Stomach smooth muscle (tissue), 2 donors: ENCODE measurements at regions not wholly inside any gene's neighbourhood (a gene's known extent, or its start where the extent isn't known, plus 50 kb on each side); places are given as distances from the start of the nearest gene placed in this dataset.
"Not testable (repeated sequence)": the region's sequence is repeated elsewhere in the genome, so short reads cannot be mapped to it uniquely, and the experiment has no call there.

Experiments
- H3K27ac ChIP-seq: one replicate; pipeline ENCODE4 v1.7.0; 2013; ENCODE audit warnings: mild to moderate bottlenecking, low read length, inconsistent platforms
- H3K27me3 ChIP-seq, 2 donors: one replicate each; pipeline ENCODE4 v1.7.0; 2013; ENCODE audit warnings: low read length in 2 of 2; ENCODE audit not compliant: insufficient read depth in 2 of 2, control insufficient read depth in 1 of 2
- H3K36me3 ChIP-seq, 2 donors: one replicate each; pipeline ENCODE4 v1.7.0; 2013; ENCODE audit warnings: low read length in 2 of 2; ENCODE audit not compliant: control insufficient read depth in 2 of 2, insufficient read depth in 2 of 2
- H3K4me1 ChIP-seq: one replicate; pipeline ENCODE4 v1.7.0; 2013; ENCODE audit warnings: low read length; ENCODE audit not compliant: control insufficient read depth, insufficient read depth
- H3K4me3 ChIP-seq, 2 donors: one replicate each; pipeline ENCODE4 v1.7.0; 2013; ENCODE audit warnings: low read length in 2 of 2
- H3K9ac ChIP-seq, 2 donors: one replicate each; pipeline ENCODE4 v1.7.0; 2013; ENCODE audit warnings: low read length in 2 of 2, mild to moderate bottlenecking in 1 of 2
- H3K9me3 ChIP-seq, 2 donors: one replicate each; pipeline ENCODE4 v1.7.0; 2013; ENCODE audit warnings: low read length in 2 of 2; ENCODE audit not compliant: control insufficient read depth in 2 of 2
- donor health status: healthy.
- donor health status: Pancreatic carcinoma.

- Histone ChIP-seq H3K9ac (no peak overlapping the region), H3K4me3 (no peak overlapping the region), H3K27me3 (no peaks in the 10 kb centered on the region), H3K36me3 (no peaks in the 10 kb centered on the region), H3K4me1 (peaks cover 4% of the 10 kb centered on the region), H3K9me3 (no peaks in the 10 kb centered on the region), H3K27ac (no peak overlapping the region)
Measured at GRCh38 chr15:39029741-39030140, 465.1 kb upstream of the RASGRP1 start.

GRCh38 chr15:39030291-39031070, 465.9 kb upstream of the RASGRP1 start:
- H3K4me1 ChIP-seq = peaks cover 4% of the 10 kb centered on the region
- no peak overlapping the region for H3K27ac ChIP-seq
- H3K27me3 ChIP-seq = no peaks in the 10 kb centered on the region
- no peak overlapping the region for H3K4me3 ChIP-seq
- H3K36me3 ChIP-seq = no peaks in the 10 kb centered on the region
- H3K9ac ChIP-seq = no peak overlapping the region
- H3K9me3 ChIP-seq = no peaks in the 10 kb centered on the region

GRCh38 chr15:39031596-39031995, 467.0 kb upstream of the RASGRP1 start:
- no peak overlapping the region for H3K9ac ChIP-seq
- H3K4me1 ChIP-seq = peaks cover 4% of the 10 kb centered on the region
- H3K36me3 ChIP-seq = no peaks in the 10 kb centered on the region
- H3K9me3 ChIP-seq = no peaks in the 10 kb centered on the region
- H3K27ac ChIP-seq = no peak overlapping the region
- no peak overlapping the region for H3K4me3 ChIP-seq
- H3K27me3 ChIP-seq = no peaks in the 10 kb centered on the region

- Histone ChIP-seq H3K27me3 (no peaks in the 10 kb centered on the region), H3K36me3 (no peaks in the 10 kb centered on the region), H3K4me3 (no peak overlapping the region), H3K4me1 (peaks cover 4% of the 10 kb centered on the region), H3K9ac (no peak overlapping the region), H3K27ac (no peak overlapping the region), H3K9me3 (no peaks in the 10 kb centered on the region)
Measured at GRCh38 chr15:39034816-39035215, 470.2 kb upstream of the RASGRP1 start.

DNA sequence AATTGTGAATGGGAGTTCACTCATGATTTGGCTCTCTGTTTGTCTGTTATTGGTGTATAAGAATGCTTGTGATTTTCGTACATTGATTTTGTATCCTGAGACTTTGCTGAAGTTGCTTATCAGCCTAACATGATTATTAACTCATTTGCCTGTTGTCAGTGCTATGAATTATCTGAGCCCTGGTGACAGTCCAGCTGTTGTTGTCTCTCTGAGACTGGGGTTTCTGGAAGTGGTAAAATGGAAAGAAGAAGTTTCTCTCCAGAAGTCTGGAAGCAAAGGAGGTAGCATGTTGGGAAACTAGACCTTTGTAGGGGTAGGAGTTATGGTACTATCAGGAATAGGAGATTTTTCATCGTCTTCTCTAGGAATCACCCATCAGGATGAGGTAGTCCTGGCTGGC, 473.0 kb upstream of the RASGRP1 start:
- not testable (repeated sequence) for H3K27ac ChIP-seq, H3K9ac ChIP-seq, H3K27me3 ChIP-seq, H3K36me3 ChIP-seq, H3K9me3 ChIP-seq, H3K4me1 ChIP-seq, H3K4me3 ChIP-seq

DNA sequence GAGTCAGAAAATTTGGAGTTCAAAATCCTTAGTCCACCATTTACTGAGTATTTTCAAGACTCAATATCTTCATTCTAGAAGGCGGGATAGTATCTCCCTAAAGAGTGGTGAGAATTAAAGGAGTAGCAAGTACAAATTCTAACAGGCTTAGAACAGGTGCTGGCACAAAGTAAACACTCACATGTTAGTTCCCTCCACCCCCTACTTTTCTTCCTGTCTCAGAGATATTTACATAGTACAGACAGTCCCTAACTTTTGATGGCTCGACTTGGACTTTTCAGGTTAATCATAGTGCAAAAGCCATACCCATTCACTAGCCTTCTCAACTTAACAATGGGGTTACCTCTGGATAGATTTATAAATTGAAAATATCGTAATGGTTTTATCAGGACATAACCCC, 476.2 kb upstream of the RASGRP1 start:
- Histone ChIP-seq H3K36me3 (no peaks in the 10 kb centered on the region), H3K4me1 (no peaks in the 10 kb centered on the region), H3K4me3 (no peak overlapping the region), H3K27me3 (no peaks in the 10 kb centered on the region), H3K27ac (no peak overlapping the region), H3K9ac (no peak overlapping the region), H3K9me3 (no peaks in the 10 kb centered on the region)

- Histone ChIP-seq H3K27ac (no peak overlapping the region), H3K9me3 (no peaks in the 10 kb centered on the region), H3K36me3 (no peaks in the 10 kb centered on the region), H3K4me3 (no peak overlapping the region), H3K9ac (no peak overlapping the region), H3K27me3 (no peaks in the 10 kb centered on the region), H3K4me1 (no peaks in the 10 kb centered on the region)
Measured at GRCh38 chr15:39041979-39042495, 477.4 kb upstream of the RASGRP1 start.

DNA sequence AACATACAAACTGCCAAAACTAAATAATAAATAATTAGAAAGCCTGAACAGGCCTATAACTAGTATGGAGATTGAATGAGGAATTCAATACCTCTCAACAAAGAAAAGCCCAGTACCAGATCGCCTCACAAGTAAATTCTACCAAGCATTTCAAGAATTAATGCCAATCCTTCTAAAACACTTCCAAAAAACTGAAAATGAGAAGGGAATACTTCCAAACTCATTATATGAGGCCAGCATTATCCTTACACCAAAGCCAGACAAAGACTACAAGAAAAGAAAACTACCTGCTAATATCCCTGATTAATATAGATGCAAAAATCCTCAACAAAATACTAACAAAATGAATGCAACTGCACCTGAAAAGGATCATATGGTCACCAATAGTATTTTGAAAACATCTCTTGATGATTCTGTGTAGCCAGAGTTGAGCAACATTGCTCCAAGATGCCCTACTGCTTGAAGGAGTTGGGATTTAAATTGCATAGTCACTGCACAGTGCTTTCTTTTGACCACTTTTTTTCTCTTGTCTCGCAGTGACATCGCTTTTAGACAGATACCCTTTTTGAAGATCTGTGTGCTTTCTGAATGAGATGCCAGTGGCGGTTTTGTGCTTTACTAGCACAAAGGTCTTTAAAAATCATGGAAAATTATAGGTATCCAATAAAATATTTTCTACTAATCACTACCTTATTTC, 487.2 kb upstream of the RASGRP1 start:
- no peak overlapping the region for H3K27ac ChIP-seq
- no peaks in the 10 kb centered on the region for H3K27me3 ChIP-seq
- H3K36me3 ChIP-seq = no peaks in the 10 kb centered on the region
- H3K4me3 ChIP-seq = no peak overlapping the region
- H3K9ac ChIP-seq = no peak overlapping the region
- peaks cover 0 to 3% of the 10 kb centered on the region in 2 donors for H3K9me3 ChIP-seq
- H3K4me1 ChIP-seq = no peaks in the 10 kb centered on the region

DNA sequence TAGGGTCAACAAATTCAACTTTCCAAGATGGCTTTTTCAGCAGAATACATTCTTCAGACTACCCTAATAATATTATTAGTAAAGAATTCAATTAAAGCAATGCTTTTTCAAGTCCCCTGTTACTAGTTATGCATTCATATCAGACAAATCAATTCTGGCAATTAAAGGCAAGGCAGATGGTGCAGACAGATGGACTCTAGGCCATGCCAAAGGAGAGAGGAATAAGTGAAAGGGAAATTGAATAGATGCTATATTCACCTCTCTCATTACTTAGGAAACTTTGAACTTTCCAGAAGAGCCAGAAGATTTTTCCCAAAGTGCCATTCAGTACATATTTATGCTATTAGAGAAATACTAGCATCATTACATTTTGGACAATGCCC, 487.7 kb upstream of the RASGRP1 start:
- Histone ChIP-seq H3K4me3 (no peak overlapping the region), H3K27ac (no peak overlapping the region), H3K36me3 (no peaks in the 10 kb centered on the region), H3K9ac (no peak overlapping the region), H3K27me3 (no peaks in the 10 kb centered on the region), H3K9me3 (peaks cover 0 to 3% of the 10 kb centered on the region in 2 donors), H3K4me1 (no peaks in the 10 kb centered on the region)

- H3K9me3 ChIP-seq = peaks cover 0 to 3% of the 10 kb centered on the region in 2 donors
- H3K4me3 ChIP-seq = no peak overlapping the region
- no peaks in the 10 kb centered on the region for H3K4me1 ChIP-seq
- H3K27ac ChIP-seq = no peak overlapping the region
- no peaks in the 10 kb centered on the region for H3K36me3 ChIP-seq
- no peak overlapping the region for H3K9ac ChIP-seq
- no peaks in the 10 kb centered on the region for H3K27me3 ChIP-seq
Measured at GRCh38 chr15:39053480-39053879, 488.9 kb upstream of the RASGRP1 start.
